SK-MEL-5 (cell line): ENCODE measurements at regions not wholly inside any gene's neighbourhood (a gene's known extent, or its start where the extent isn't known, plus 50 kb on each side); places are given as distances from the start of the nearest gene placed in this dataset.
"Not testable (repeated sequence)": the region's sequence is repeated elsewhere in the genome, so short reads cannot be mapped to it uniquely, and the experiment has no call there.

Experiments
- DNase-seq: peaks from one replicate; pipeline ENCODE4 v3.0.0-alpha.2; 2016; ENCODE audit warnings: low read depth, low spot score
- in situ Hi-C: cut with HindIII; loops from 2 replicates; pipeline ENCODE4 v1.10.0; 2016; ENCODE audit warnings: low sequenced_read_pairs, high pct_unique_total_duplicates, low pct_unique_long_range_greater_than_20kb

- in situ Hi-C loops: no loop called here
- DNase-seq: no peak
These were observed 62.0 kb upstream of the SAMD11 start for GRCh38 chr1:861714-862113.

GRCh38 chr1:862601-863000 is 61.1 kb upstream of the SAMD11 start:
- in situ Hi-C loops, DNase-seq: not testable (repeated sequence)

- DNase-seq, in situ Hi-C loops: not testable (repeated sequence)
These were observed 58.1 kb upstream of the SAMD11 start for GRCh38 chr1:865633-866032.

- in situ Hi-C loops: no loop called here
- DNase-seq: no peak
These were observed 57.6 kb upstream of the SAMD11 start for GRCh38 chr1:866095-866494.

- DNase-seq, in situ Hi-C loops: not testable (repeated sequence)
These were observed 57.0 kb upstream of the SAMD11 start for GRCh38 chr1:866631-867299.

- in situ Hi-C loops, DNase-seq: not testable (repeated sequence)
These were observed 56.2 kb upstream of the SAMD11 start for GRCh38 chr1:867550-867949.

GRCh38 chr1:869499-870244 is 54.1 kb upstream of the SAMD11 start:
- in situ Hi-C loops: no loop called here
- peak; percentile 45 for DNase-seq
